ENCODE measurements at regions not wholly inside any gene's neighbourhood (a gene's known extent, or its start where the extent isn't known, plus 50 kb on each side); places are given as distances from the start of the nearest gene placed in this dataset.

DNA sequence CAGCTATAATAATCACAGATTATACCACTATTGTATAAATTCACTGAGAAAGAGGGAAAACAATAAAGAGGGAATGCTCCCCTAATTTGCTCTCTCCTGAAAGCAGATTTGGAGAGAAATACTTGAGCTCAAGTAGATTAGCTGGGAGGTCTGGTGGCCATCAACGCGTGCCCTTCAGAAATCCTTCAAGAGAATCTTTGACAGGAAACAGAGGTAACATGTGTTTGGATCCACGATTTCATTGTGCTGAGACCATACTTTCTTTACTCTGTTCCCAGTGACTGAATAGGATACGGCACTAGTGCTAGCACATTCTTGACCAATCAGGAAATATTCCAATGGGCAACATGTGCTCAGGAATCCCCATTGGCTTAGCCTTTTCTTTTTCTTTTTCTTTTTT is 1395.3 kb downstream of the RAPGEF2 start:
- H3K36me3 ChIP-seq (ENCODE audit: control insufficient read depth, insufficient read depth, low read length) = no peaks in the 10 kb centered on the region
- intact Hi-C loops (cut with micrococcal nuclease; ENCODE audit: unreplicated experiment) = no loop called here
- H3K4me1 ChIP-seq = peaks cover 2% of the 10 kb centered on the region
- H3K4me3 Mint-ChIP-seq (ENCODE audit: unreplicated experiment) = no peak overlapping the region
- ChIA-PET POLR2A (no interaction called here), CTCF (no interaction called here)
- H3K4me1 Mint-ChIP-seq (ENCODE audit: low read depth, unreplicated experiment) = no peaks in the 10 kb centered on the region
- peaks cover 2% of the 10 kb centered on the region for H3K27me3 Mint-ChIP-seq (ENCODE audit: insufficient read depth, unreplicated experiment)
- no TSS peak for BruUV-seq (replicated peaks)
- no peaks in the 10 kb centered on the region for H3K27me3 ChIP-seq (replicated peaks; ENCODE audit: control insufficient read depth, insufficient read depth, low read length)
- H3K36me3 Mint-ChIP-seq (ENCODE audit: insufficient read depth, unreplicated experiment) = peaks cover 6% of the 10 kb centered on the region
- H3K9me3 Mint-ChIP-seq (ENCODE audit: unreplicated experiment) = no peaks in the 10 kb centered on the region
- H3K4me3 ChIP-seq (ENCODE audit: low read depth, low read length) = no peak overlapping the region
- no peak for DNase-seq
- H3K9me3 ChIP-seq = no peaks in the 10 kb centered on the region
- TF ChIP-seq, protein P1, sequence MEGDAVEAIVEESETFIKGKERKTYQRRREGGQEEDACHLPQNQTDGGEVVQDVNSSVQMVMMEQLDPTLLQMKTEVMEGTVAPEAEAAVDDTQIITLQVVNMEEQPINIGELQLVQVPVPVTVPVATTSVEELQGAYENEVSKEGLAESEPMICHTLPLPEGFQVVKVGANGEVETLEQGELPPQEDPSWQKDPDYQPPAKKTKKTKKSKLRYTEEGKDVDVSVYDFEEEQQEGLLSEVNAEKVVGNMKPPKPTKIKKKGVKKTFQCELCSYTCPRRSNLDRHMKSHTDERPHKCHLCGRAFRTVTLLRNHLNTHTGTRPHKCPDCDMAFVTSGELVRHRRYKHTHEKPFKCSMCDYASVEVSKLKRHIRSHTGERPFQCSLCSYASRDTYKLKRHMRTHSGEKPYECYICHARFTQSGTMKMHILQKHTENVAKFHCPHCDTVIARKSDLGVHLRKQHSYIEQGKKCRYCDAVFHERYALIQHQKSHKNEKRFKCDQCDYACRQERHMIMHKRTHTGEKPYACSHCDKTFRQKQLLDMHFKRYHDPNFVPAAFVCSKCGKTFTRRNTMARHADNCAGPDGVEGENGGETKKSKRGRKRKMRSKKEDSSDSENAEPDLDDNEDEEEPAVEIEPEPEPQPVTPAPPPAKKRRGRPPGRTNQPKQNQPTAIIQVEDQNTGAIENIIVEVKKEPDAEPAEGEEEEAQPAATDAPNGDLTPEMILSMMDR (IDR thresholded peaks at IDR 0.05; ENCODE audit: insufficient read depth in 1 of 2, low read depth in 1 of 2, low read length in 1 of 2, severe bottlenecking in 1 of 2, unreplicated experiment in 1 of 2) = no peak
- H3K27ac Mint-ChIP-seq (ENCODE audit: unreplicated experiment) = no peak overlapping the region

DNA sequence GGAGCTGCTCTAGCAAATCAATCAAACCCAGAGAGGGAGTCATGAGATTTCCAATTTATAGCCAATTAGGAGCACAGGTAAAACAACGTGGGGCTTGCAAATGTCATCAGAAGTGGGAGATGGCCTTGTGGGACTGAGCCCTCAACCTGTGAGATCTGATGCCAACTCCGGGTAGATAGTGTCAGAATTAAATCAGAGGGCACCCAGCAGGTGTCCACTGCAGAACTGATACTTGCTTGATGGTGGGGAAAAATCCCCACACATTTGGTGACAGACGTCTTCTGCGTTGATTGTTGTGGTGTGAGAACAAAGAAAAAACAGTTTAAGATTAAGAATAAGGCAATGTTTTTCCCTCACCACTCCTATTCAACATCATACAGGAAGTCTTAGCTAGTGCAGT is 1402.8 kb downstream of the RAPGEF2 start:
- CTCF ChIA-PET = no interaction called here
- H3K4me3 ChIP-seq (ENCODE audit: low read depth, low read length) = no peak overlapping the region
- H3K27ac Mint-ChIP-seq (ENCODE audit: unreplicated experiment) = no peak overlapping the region

DNA sequence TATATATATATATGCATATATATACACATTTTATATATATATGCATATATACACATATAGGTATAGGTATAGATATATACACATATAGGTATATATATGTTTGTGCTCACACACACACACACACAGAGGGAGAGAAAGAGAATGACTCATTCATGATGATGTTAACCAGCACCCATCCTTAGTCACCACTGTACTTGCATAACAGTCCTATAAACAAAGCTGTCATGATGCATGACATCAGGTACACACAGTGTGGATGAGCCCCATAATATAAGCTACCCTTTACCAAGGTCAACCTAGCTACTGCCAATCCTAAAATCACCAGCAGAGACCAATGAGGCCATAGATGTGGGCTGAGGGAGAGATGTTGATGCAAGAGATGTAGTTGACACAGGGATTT is 1408.0 kb downstream of the RAPGEF2 start:
- POLR2A ChIA-PET = no interaction called here
- Histone ChIP-seq H3K4me1 (no peaks in the 10 kb centered on the region), H3K27me3 (replicated peaks; ENCODE audit: control insufficient read depth, insufficient read depth, low read length) (no peaks in the 10 kb centered on the region), H3K9me3 (no peaks in the 10 kb centered on the region), H3K36me3 (ENCODE audit: control insufficient read depth, insufficient read depth, low read length) (no peaks in the 10 kb centered on the region), H3K4me3 (ENCODE audit: low read depth, low read length) (no peak overlapping the region)
- no peak overlapping the region for H3K4me3 Mint-ChIP-seq (ENCODE audit: unreplicated experiment)
- DNase-seq = no peak
- CTCF ChIA-PET = no interaction called here
- intact Hi-C loops (cut with micrococcal nuclease; ENCODE audit: unreplicated experiment) = no loop called here
- TF ChIP-seq, protein P1 (IDR thresholded peaks at IDR 0.05; ENCODE audit: insufficient read depth in 1 of 2, low read depth in 1 of 2, low read length in 1 of 2, severe bottlenecking in 1 of 2, unreplicated experiment in 1 of 2) = no peak
- no peaks in the 10 kb centered on the region for H3K4me1 Mint-ChIP-seq (ENCODE audit: low read depth, unreplicated experiment)
- BruUV-seq (replicated peaks) = no TSS peak
- H3K27ac Mint-ChIP-seq (ENCODE audit: unreplicated experiment) = no peak overlapping the region
- H3K9me3 Mint-ChIP-seq (ENCODE audit: unreplicated experiment) = no peaks in the 10 kb centered on the region
- H3K27me3 Mint-ChIP-seq (ENCODE audit: insufficient read depth, unreplicated experiment) = no peaks in the 10 kb centered on the region
- H3K36me3 Mint-ChIP-seq (ENCODE audit: insufficient read depth, unreplicated experiment) = no peaks in the 10 kb centered on the region

More for the DNA sequence above, 1402.8 kb downstream of the RAPGEF2 start:
- no peaks in the 10 kb centered on the region for H3K9me3 ChIP-seq
- Mint-ChIP-seq H3K27me3 (ENCODE audit: insufficient read depth, unreplicated experiment) (peaks cover 2% of the 10 kb centered on the region), H3K4me1 (ENCODE audit: low read depth, unreplicated experiment) (no peaks in the 10 kb centered on the region), H3K9me3 (ENCODE audit: unreplicated experiment) (no peaks in the 10 kb centered on the region), H3K36me3 (ENCODE audit: insufficient read depth, unreplicated experiment) (no peaks in the 10 kb centered on the region), H3K4me3 (ENCODE audit: unreplicated experiment) (no peak overlapping the region)
- POLR2A ChIA-PET = no interaction called here
- no peaks in the 10 kb centered on the region for H3K4me1 ChIP-seq
- intact Hi-C loops (cut with micrococcal nuclease; ENCODE audit: unreplicated experiment) = no loop called here
- no peaks in the 10 kb centered on the region for H3K27me3 ChIP-seq (replicated peaks; ENCODE audit: control insufficient read depth, insufficient read depth, low read length)
- DNase-seq = no peak
- TF ChIP-seq, protein P1 (IDR thresholded peaks at IDR 0.05; ENCODE audit: insufficient read depth in 1 of 2, low read depth in 1 of 2, low read length in 1 of 2, severe bottlenecking in 1 of 2, unreplicated experiment in 1 of 2) = no peak
- BruUV-seq (replicated peaks) = no TSS peak
- no peaks in the 10 kb centered on the region for H3K36me3 ChIP-seq (ENCODE audit: control insufficient read depth, insufficient read depth, low read length)

Data from Caco-2 (cell line).